GM18870 (cell line): ENCODE measurements at regions not wholly inside any gene's neighbourhood (a gene's known extent, or its start where the extent isn't known, plus 50 kb on each side); places are given as distances from the start of the nearest gene placed in this dataset.
"Not testable (repeated sequence)": the region's sequence is repeated elsewhere in the genome, so short reads cannot be mapped to it uniquely, and the experiment has no call there.

Experiments used
- ATAC-seq: cut with Tn5 transposase; IDR thresholded peaks from one replicate; pipeline ENCODE4 v1.9.1; 2021; ENCODE audit warnings: moderate library complexity; ENCODE audit not compliant: unreplicated experiment

DNA sequence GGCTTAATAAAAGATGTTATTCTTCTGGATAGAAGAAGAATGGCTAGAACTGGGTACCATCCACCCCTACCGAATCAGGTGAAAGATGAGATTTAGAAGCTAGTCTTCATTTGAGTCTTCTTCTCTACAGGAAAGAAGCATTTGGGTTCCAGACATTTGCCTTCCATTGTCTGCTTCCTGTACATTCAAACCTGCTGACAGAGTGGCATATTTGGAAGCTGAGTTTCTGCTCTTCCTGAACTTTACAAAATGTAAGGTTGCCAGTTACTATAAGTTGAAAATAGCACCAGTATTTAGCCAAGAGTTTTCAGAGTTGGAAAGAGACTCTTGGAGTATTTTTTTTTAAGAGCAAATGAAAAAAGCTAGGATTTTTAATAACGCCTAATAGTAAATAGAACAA is 525.4 kb upstream of the TLE4 start:
- ATAC-seq: no peak

DNA sequence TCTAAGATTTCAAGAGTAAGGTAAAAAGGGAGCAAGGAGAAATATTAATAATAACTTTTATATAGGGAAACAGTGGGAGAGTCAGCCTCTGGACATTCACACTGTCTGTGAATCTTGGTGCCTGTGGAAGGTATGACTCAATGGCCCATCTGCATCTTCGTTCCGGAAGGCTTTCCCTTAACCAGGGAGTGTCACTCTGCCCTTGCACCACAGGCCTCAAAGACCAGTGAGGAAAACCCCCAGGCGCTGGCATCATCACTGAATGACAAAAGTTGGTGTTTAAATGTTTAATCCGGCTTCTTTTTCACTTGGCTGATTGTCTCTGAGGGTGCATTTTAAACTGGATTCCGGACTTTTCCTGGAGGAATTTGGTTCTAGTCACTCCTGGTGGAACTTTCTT is 522.4 kb upstream of the TLE4 start:
- ATAC-seq: no peak

DNA sequence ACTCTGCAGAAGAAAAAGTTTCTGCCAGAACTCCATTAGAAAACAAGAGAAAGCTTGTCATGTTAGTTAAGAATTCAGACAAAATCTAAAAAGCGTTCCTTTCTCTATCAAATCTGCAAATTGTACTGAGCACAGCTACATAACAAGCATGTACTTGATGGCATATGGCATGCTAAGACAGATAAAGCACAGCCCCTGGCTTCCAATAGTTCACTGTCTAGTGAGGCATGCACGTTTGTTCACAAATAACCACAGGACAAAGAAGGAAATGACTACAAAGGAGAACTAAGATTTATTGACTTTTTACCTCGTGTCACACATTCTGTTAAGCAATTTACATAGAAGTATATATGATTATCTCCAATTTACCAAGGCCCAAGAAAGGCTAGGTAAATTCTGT is 518.2 kb upstream of the TLE4 start:
- ATAC-seq: peak; percentile 58

DNA sequence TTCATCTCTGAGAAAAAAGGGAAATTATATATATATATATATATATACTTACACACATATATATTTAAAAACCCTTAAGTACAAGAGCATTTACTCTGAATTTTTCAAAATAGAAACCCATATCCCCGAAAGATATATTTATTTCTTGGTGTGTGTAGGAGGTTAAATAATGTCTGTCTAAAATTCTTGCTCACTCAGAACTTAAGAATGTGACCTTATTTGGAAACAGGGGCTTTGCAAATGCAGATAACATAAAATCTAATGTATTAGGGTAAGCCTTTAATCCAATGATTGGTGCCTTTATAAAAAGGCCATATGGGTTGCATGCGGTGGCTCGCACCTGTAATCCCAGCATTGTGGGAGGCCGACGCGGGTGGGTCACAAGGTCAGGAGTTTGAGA is 517.3 kb upstream of the TLE4 start:
- ATAC-seq: no peak

DNA sequence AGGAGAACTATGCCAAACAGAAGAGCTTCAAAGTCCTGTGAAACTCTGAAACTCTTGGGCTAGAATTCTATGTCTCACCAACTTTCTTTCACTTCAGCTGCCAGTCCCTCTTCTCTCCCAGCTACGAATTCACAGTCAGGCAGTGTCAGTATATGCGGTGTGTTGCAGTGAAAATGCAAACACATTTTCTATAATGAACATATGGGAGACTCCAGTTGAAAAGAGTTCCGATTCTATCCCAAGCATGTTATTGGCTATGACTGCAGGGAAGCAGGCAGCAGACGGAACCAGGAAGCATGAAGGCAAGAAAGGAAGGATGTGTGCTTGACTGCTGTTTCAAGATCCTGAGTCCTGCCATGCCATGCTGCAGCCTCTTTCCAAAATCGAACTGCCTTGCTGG is 515.7 kb upstream of the TLE4 start:
- ATAC-seq: no peak

DNA sequence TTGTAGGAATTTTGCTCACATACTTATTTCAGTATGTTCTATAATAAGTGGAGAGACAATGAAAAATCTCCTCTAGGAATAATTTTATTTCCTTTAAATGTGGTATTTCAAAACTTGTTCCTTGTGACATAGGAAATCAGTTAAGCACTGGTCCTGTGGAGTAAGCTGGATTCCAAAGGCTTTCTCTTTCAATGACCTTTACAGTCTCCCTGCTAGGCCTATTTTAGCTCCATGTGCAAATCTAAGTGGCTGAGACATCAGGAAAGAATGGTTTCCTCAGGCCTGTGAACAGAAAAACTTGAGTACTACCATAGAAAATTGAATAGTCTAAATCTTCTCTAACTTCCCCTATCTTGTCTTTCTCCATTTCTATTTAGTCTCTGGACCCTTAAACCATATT is 514.2 kb upstream of the TLE4 start:
- no peak for ATAC-seq

DNA sequence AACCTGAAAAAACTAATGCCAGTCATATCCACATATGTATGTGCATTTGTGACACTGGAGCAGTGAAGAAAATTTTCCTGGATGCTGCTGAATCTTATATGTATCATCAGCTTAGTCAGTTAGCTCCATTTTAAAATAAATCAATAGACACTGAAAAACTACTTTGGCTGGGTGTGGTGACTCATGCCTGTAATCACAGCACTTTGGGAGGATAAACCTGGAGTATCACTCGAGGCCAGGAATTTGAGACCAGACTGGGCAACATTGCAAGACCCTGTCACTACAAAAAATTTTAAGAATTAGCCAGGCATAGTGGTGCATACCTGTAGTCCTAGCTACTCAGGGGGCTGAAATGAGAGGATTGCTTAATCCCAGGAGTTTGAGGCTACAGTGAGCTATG is 511.0 kb upstream of the TLE4 start:
- ATAC-seq: no peak

DNA sequence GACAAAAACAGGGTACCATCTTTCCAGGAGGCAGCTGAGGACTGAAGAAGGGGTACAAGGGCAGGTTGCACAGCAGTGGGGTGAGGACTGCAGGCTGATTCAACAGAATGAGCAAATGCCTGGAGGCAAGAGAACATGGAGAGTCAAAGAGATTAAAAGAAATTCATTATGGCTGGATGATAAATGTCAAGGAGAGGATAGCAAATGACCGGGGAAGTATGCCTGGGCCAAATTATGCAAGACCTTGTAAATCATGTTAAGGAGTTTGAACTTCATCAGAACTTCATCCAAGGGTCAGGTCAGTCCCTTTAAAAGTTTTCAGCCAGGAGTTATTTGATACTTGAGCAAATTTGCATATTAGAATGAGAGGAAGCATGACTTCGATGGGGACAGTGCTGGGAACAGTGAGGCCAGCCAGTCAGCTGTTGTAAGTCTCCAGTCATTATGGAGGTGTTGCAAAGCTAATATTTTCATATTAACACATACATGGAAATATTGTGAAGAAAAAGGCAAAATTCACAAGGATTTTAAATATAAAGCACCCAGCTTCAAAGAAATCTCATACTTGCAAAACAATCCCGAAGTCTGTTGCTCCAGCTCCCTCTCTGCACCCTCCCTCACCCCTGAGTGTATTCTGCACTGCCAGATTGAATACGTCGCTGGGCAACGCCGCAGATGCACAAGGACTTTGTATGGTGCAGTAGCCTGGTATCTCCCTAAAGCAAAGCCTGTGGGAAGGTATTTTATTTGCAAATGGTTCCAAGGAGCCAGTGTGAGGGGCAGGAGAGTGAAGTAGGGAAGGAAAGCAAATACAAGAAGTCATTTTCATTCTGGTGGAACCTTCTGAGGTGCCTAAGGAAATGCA is 509.8 kb upstream of the TLE4 start:
- ATAC-seq: no peak

DNA sequence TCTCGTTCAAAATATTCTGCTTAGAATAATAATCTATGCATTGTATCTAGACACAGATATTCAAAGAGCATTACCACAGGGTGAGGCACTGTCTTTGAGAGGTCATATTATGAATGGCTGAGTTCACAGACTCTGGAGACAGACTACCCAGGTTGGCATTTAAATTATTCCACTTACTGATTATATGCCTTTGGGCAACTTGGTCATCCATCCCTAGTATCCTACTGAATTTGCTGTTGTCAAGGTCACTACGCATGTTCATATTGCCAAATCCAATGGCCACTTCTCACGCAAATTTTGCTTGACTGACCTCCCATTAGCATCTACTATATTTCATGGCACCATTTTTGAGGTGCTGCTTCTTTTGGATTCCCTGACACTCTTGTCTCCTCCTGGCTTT is 498.6 kb upstream of the TLE4 start:
- ATAC-seq: no peak

DNA sequence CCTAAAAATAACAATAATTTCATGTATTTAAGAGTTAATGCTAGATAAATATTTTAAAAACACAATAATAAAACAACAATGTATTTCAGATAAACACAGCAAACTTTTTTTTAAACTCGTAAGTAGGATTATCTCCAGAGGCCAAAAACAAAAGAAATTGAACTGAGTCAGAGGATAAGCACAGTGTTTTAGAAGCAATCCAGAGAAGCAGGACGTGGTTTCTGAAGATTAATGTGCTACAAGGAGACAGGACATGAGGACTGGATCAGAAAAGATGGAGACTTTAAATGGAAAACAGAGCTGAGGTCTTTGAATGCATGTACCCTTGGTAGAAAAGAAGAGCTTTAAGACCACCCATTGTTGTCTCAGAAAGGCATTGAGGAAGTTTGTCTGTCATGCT is 491.2 kb upstream of the TLE4 start:
- ATAC-seq: no peak

DNA sequence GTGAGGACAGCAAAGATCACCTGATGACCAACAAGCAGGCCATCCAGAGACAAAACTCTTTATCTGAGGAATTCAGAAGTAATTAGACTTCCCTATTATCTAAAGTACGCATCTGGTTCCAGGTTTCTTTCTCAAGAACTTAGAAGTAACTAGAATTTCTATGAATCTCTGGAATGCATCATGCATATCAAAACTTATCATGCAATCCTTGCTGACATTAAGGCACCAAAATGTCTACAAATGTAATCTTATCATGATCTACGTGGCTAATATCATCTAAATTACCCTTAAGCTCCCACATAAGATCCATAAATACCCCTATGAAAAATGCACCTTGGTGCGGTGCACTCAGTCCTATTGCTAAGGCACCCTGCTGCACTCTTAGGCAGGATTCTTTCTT is 488.1 kb upstream of the TLE4 start:
- no peak for ATAC-seq

DNA sequence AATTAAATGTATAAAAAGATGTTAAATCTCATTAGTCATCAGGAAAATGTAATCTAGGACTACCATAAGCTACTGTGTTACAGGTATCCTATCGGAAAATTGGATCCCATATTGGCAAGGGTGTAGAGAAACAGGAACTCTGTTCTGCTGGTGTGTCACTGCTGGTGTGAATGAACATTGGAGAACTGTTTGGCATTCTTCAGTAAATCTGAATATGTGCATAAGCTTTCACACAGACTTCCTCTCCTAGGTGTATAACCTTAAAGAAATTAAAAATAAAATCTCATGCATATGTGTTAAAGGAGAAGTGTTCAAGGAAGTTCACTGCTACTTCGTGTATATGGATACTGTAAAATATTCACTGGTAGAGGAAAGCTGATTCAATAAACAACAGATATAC is 484.6 kb upstream of the TLE4 start:
- ATAC-seq: no peak

DNA sequence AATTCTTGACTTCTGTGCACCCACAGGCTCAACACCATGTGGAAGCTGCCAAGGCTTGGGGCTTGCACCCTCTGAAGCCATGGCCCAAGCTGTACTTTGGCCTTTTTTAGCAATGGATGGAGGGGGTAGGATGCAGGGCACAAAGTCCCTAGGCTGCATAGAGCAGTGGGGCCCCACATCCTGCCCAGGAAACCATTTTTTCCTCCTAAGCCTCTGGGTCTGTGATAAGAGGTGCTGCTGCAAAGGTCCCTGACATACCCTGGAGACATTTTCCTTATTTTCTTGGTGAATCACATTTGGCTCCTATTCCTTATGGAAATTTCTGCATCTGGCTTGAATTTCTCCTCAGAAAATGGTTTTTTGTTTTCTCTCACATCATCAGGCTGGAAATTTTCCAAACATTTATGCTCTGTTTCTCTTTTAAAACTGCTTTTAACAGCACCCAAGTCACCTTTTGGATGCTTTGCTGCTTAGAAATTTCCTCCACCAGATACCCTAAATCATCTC is 482.7 kb upstream of the TLE4 start:
- ATAC-seq: no peak

DNA sequence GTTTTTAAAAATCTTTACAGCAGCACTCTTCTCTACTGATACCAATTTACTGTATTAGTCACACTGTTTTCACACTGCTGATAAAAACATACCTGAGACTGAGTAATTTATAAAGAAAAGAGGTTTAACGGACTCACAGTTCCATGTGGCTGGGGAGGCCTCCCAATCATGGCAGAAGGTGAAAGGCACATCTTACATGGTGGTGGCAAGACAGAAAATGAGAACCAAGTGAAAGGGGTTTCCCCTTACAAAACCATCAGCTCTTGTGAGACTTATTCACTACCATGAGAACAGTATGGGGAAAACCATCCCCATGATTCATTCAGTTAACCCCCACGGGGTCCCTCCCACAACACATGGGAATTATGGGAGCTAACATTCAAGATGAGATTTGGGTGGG is 481.9 kb upstream of the TLE4 start:
- not testable (repeated sequence) for ATAC-seq

DNA sequence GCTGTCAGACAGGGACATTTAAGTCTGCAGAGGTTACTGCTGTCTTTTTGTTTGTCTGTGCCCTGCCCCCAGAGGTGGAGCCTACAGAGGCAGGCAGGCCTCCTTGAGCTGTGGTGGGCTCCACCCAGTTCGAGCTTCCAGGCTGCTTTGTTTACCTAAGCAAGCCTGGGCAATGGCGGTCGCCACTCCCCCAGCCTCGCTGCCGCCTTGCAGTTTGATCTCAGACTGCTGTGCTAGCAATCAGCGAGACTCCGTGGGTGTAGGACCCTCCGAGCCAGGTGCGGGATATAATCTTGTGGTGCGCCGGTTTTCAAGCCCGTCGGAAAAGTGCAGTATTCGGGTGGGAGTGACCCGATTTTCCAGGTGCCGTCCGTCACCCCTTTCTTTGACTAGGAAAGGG is 468.5 kb upstream of the TLE4 start:
- not testable (repeated sequence) for ATAC-seq

DNA sequence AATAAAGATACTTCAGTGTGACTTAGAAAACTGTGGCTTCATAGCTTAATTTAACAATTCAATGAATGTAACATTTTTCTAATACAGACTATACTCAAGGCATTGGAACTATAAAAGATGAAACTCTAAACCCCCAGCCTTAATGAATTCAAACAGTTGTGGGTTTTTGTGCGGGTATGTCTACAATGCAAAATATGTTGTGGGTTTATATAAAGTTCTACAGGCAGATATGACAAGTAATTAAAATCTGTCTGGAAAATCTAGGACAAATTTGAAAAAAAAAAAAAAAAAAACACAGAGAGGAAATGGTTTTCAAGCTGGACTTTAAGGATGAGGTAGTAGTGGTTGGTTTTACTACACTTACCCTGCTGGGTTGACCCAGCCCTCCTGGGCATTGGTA is 467.5 kb upstream of the TLE4 start:
- ATAC-seq: no peak

DNA sequence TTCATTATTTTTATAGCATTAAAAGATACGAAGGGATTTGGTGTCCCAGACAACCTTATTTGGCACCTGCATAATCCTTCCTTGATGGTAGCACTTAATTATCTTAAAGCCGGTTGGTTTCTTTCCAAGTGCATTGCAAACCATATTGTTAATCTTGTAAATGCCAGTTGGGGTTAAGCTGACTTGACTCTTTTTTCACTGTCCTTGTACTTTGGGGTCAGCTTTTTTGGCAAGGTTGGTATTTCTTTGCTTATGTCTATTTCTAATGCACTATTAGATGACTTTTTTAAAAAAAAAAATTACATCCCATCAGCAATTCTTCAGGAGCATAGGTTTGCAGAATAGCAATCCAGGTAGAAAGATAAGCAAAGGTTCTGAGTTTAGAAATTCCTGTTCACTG is 466.8 kb upstream of the TLE4 start:
- no peak for ATAC-seq

DNA sequence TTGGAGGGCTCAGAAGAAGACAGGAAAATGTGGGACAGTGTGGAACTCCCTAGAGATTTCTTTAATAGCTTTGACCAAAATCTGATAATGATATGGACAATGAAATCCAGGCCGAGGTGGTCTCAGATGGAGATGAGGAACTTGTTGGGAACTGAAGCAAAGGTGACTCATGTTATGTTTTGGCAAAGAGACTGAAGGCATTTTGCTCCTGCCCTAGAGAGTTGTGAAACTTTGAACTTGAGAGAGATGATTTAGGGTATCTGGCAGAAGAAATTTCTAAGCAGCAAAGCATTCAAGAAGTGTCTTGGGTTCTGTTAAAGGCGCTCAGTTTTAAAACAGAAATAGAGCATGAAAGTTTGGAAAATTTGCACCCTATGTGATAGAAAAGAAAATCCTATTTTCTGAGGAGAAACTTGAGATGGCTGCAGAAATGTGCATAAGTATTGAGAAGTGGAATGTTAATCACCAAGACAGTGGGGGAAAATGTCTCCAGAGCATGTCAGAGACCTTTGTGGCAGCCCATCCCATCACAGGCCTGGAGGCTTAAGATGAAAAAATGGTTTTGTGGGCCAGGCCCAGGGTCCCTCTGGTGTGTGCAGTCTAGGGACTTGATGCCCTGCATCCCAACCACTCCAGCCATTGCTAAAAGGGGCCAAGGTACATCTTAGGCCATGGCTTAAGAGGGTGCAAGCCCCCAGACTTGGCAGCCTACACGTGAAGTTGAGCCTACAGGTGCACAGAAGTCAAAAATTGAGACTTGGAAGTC is 463.7 kb upstream of the TLE4 start:
- ATAC-seq: no peak

DNA sequence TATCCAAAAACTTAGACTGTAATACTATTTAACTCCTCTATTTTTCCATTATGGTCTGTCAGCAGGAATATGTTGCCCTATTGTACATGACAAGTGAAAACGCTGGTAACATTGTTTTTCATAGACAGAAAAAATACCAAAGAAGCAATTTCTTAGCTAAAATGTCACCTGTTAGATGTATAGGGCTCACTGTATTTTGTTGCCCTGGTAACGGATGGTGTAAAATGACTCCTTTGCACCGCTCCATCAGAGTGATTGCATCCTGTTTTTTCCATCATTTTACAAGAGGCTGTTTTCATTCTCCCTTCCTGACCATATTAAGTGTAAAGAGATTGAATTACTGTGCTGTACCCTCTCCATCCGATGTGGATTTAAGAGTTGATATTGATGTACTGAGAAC is 460.1 kb upstream of the TLE4 start:
- no peak for ATAC-seq

DNA sequence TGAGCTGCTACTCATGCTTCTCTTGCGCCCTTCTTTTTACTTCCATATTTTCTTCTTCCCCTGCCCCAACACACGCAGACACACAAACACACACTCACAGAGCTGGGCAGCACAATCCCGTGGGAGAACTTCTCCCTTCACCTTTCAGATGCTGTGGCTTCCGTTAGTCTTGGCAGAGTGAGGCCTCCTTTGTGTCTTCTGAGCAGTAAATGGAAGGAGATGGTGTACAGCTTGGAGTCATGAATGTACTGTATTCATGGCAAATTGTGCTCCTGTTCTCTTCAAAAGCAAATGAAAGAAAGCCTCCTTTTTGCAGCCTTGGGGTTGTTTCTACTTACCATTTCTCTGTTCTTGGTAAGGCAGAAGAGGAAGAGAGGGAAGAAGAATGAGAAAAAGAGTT is 456.6 kb upstream of the TLE4 start:
- ATAC-seq: no peak

DNA sequence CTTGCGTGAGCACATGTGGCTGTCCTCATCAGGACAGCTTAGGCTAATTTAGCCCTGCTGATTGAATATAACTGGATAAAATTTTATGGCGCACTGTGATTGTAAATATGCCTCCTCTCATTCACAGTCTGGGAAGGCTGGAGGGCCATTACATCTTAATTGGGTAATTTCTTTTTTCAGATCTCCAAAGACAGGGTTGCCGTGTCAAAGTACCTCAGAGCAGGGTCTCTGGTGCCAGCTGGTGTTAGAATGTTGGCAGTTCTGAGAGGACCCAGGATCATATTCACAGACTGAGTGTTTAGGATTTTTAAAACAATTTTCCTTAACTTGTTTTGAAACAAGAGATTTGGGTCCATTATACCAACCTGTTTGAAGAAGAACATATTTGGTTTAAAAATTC is 455.7 kb upstream of the TLE4 start:
- no peak for ATAC-seq

DNA sequence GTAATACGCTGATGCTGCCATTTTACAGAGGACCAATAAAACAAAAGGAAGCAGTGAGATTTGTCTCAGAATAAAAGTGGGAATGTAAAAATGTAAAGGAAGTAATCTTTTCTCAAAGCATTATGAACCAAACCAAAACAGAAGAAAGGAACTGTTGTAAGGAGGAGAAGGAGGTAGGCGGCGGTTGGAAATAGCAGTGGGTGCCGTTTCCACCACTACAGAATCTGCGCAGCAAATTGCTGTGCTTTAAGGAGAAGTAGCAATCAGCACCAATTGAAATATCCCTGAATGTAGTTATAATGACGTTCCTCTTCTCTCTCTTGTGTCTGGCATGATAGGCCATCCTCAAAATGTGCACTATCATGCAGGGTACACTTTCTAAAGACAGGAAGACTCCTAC is 455.1 kb upstream of the TLE4 start:
- ATAC-seq: no peak
